Parathyroid adenoma (tissue), 2 donors: ENCODE measurements at regions not wholly inside any gene's neighbourhood (a gene's known extent, or its start where the extent isn't known, plus 50 kb on each side); places are given as distances from the start of the nearest gene placed in this dataset.
"Not testable (repeated sequence)": the region's sequence is repeated elsewhere in the genome, so short reads cannot be mapped to it uniquely, and the experiment has no call there.

Experiments
- H2AFZ ChIP-seq: fragments of 300-600 bp; sonication (generic); one replicate; pipeline ENCODE4 v1.7.0; 2017; ENCODE audit warnings: antibody characterized with exemption, mild to moderate bottlenecking
- H3K27ac ChIP-seq: fragments of 300-600 bp; sonication (generic); one replicate; pipeline ENCODE4 v1.7.0; 2017
- H3K27me3 ChIP-seq: fragments of 300-600 bp; sonication (generic); one replicate; pipeline ENCODE4 v1.7.0; 2017; ENCODE audit warnings: low read length; ENCODE audit not compliant: control insufficient read depth, insufficient read depth
- H3K36me3 ChIP-seq: fragments of 300-600 bp; sonication (generic); one replicate; pipeline ENCODE4 v1.7.0; 2017; ENCODE audit warnings: low read length; ENCODE audit not compliant: control insufficient read depth, insufficient read depth
- H3K4me1 ChIP-seq: fragments of 300-600 bp; sonication (generic); one replicate; pipeline ENCODE4 v1.7.0; 2017; ENCODE audit warnings: control low read depth
- H3K4me2 ChIP-seq: fragments of 300-600 bp; sonication (generic); one replicate; pipeline ENCODE4 v1.7.0; 2017; ENCODE audit warnings: low read length
- H3K4me3 ChIP-seq: fragments of 300-600 bp; sonication (generic); one replicate; pipeline ENCODE4 v1.7.0; 2017; ENCODE audit warnings: low read depth, low read length
- H3K79me2 ChIP-seq: fragments of 300-600 bp; sonication (generic); one replicate; pipeline ENCODE4 v1.7.0; 2017; ENCODE audit warnings: control low read depth
- H3K9ac ChIP-seq: fragments of 300-600 bp; sonication (generic); one replicate; pipeline ENCODE4 v1.7.0; 2017; ENCODE audit warnings: mild to moderate bottlenecking
- H3K9me3 ChIP-seq: fragments of 300-600 bp; sonication (generic); one replicate; pipeline ENCODE4 v1.7.0; 2017; ENCODE audit warnings: low read length; ENCODE audit not compliant: control insufficient read depth
- CTCF ChIP-seq: fragments of 300-600 bp; sonication (generic); IDR thresholded peaks from one replicate; pipeline ENCODE4 v1.7.0; 2017; ENCODE audit warnings: antibody characterized with exemption, mild to moderate bottlenecking
- donor health status: primary hyperparathyroidism.

DNA sequence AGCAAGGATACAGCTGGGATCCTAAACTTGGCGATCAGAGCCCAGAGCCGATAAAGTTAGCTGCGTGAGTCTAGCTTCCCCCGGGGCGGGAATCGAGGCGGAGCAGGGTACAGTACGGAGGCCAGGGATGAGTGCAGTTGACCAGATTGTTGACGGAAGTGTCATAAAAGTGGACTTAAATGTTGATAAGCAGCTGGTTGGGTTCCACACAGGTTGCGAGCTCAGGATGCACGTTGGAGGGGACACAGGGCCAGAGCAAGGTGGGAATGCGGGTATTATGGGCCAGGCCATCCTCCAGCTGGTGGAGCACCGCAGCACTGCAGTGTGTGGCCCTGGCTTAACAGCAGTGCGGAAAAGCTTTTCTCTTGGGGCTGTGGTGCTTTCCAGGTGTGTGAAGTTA is 76.0 kb upstream of the PZP start:
- not testable (repeated sequence) for H3K36me3 ChIP-seq, H2AFZ ChIP-seq, H3K27me3 ChIP-seq, H3K27ac ChIP-seq, H3K4me1 ChIP-seq, H3K9me3 ChIP-seq, H3K79me2 ChIP-seq, H3K9ac ChIP-seq
- Histone ChIP-seq H3K4me3 (peak overlapping the region; percentile 60), H3K4me2 (peak overlapping the region; percentile 38)

GRCh38 chr12:9283346-9284095 is 75.3 kb upstream of the PZP start:
- H3K27me3 ChIP-seq, H3K4me1 ChIP-seq, H3K9ac ChIP-seq, H3K9me3 ChIP-seq, H3K27ac ChIP-seq, H3K36me3 ChIP-seq, H3K79me2 ChIP-seq: not testable (repeated sequence)
- Histone ChIP-seq H3K4me3 (peak overlapping the region; percentile 60), H2AFZ (peak overlapping the region; percentile 36), H3K4me2 (peak overlapping the region; percentile 84)

- H3K36me3 ChIP-seq = no peaks in the 10 kb centered on the region
- H3K27me3 ChIP-seq = no peaks in the 10 kb centered on the region
- no peaks in the 10 kb centered on the region for H3K9me3 ChIP-seq
- H3K79me2 ChIP-seq = no peaks in the 10 kb centered on the region
- no peak overlapping the region for H2AFZ ChIP-seq
- no peak overlapping the region for H3K4me2 ChIP-seq
- TF ChIP-seq CTCF = no peak
- H3K27ac ChIP-seq = no peak overlapping the region
- H3K9ac ChIP-seq = no peak overlapping the region
- no peaks in the 10 kb centered on the region for H3K4me1 ChIP-seq
- no peak overlapping the region for H3K4me3 ChIP-seq
Observed at GRCh38 chr12:9276990-9277389, 68.8 kb upstream of the PZP start.

- no peak for TF ChIP-seq CTCF
- no peaks in the 10 kb centered on the region for H3K27me3 ChIP-seq
- no peak overlapping the region for H2AFZ ChIP-seq
- no peak overlapping the region for H3K27ac ChIP-seq
- H3K4me3 ChIP-seq = no peak overlapping the region
- no peaks in the 10 kb centered on the region for H3K4me1 ChIP-seq
- no peaks in the 10 kb centered on the region for H3K9me3 ChIP-seq
- H3K36me3 ChIP-seq = no peaks in the 10 kb centered on the region
- H3K9ac ChIP-seq = no peak overlapping the region
- no peak overlapping the region for H3K4me2 ChIP-seq
- no peaks in the 10 kb centered on the region for H3K79me2 ChIP-seq
Observed at GRCh38 chr12:9273276-9273675, 65.1 kb upstream of the PZP start.

GRCh38 chr12:9271875-9272274 is 63.7 kb upstream of the PZP start:
- Histone ChIP-seq H3K4me3 (no peak overlapping the region), H3K9me3 (no peaks in the 10 kb centered on the region), H3K36me3 (no peaks in the 10 kb centered on the region), H3K9ac (no peak overlapping the region), H3K27me3 (no peaks in the 10 kb centered on the region), H3K27ac (no peak overlapping the region), H2AFZ (no peak overlapping the region), H3K79me2 (no peaks in the 10 kb centered on the region), H3K4me2 (no peak overlapping the region), H3K4me1 (no peaks in the 10 kb centered on the region)
- no peak for TF ChIP-seq CTCF

GRCh38 chr12:9264546-9264945 is 56.4 kb upstream of the PZP start:
- no peak overlapping the region for H3K9ac ChIP-seq
- H2AFZ ChIP-seq = no peak overlapping the region
- no peaks in the 10 kb centered on the region for H3K27me3 ChIP-seq
- H3K79me2 ChIP-seq = no peaks in the 10 kb centered on the region
- H3K27ac ChIP-seq = no peak overlapping the region
- no peak overlapping the region for H3K4me2 ChIP-seq
- no peaks in the 10 kb centered on the region for H3K36me3 ChIP-seq
- H3K4me1 ChIP-seq = no peaks in the 10 kb centered on the region
- no peak overlapping the region for H3K4me3 ChIP-seq
- TF ChIP-seq CTCF = no peak
- H3K9me3 ChIP-seq = no peaks in the 10 kb centered on the region
